GM12878 (cell line): ENCODE measurements at regions not wholly inside any gene's neighbourhood (a gene's known extent, or its start where the extent isn't known, plus 50 kb on each side); places are given as distances from the start of the nearest gene placed in this dataset.

Experiments
- ATAC-seq: fragments of 200-7000 bp; cut with Tn5 transposase; 3 replicates; pipeline ENCODE4 v1.9.1; 2020; ENCODE audit warnings: mild to moderate bottlenecking, moderate library complexity
- BruUV-seq: library from RNA; stranded (reverse); fragments of 400-500 nt; replicated peaks from 2 replicates; lab custom pipeline; 2021; lab: Mats Ljungman, UMichigan
- CTCF ChIA-PET: fragments of 300-600 bp; sonication (Branson Sonifier 250); formaldehyde crosslinking; extraction: SDS; loops from one replicate; lab custom pipeline; 2021; ENCODE audit warnings: inconsistent platforms; lab: Yijun Ruan, JAX
- POLR2A ChIA-PET: fragments of 350-600 bp; formaldehyde crosslinking; extraction: SDS; loops from one replicate; lab custom pipeline; 2021; ENCODE audit warnings: inconsistent platforms; lab: Charles Lee
- RAD21 ChIA-PET: fragments of 300-600 bp; sonication (Branson Sonifier 250); formaldehyde crosslinking; loops from one replicate; lab custom pipeline; 2023; ENCODE audit warnings: antibody characterized with exemption; ENCODE audit not compliant: unreplicated experiment; lab: Charles Lee
- SMC1A ChIA-PET: fragments of 300-600 bp; sonication (Branson Sonifier 250); formaldehyde crosslinking; loops from one replicate; lab custom pipeline; 2023; ENCODE audit not compliant: unreplicated experiment, uncharacterized antibody; lab: Charles Lee
- DNase-seq: peaks from one replicate; pipeline ENCODE4 v3.0.0-alpha.2; 2011; ENCODE audit warnings: low read depth, low spot score
- FAIRE-seq: peaks from 3 replicates; lab custom pipeline; 2011; peaks lifted over from hg19 to GRCh38; lab: Jason Lieb, UNC
- H2AFZ ChIP-seq: 2 replicates; pipeline ENCODE4 v1.6.0; 2011; ENCODE audit warnings: low read depth, low read length, control low read depth; ENCODE audit not compliant: control insufficient read depth
- H3K27ac ChIP-seq: 2 replicates; pipeline ENCODE4 v1.5.1; 2011; ENCODE audit warnings: control low read depth; ENCODE audit not compliant: control insufficient read depth, insufficient read depth
- H3K27me3 ChIP-seq, 2 experiments: replicated peaks in 1 of 2; 2 replicates each; pipeline versions ENCODE4 v1.6.0 to v1.6.1; 2011; ENCODE audit warnings: low read length in 1 of 2; ENCODE audit not compliant: control insufficient read depth in 2 of 2, insufficient read depth in 2 of 2
- H3K36me3 ChIP-seq, 2 experiments: 2 replicates each; pipeline ENCODE4 v1.5.1; 2011; ENCODE audit warnings: low read length in 1 of 2; ENCODE audit not compliant: control insufficient read depth in 2 of 2, insufficient read depth in 2 of 2
- H3K4me1 ChIP-seq: 2 replicates; pipeline ENCODE4 v1.6.1; 2011; ENCODE audit warnings: mild to moderate bottlenecking, low read length, moderate library complexity, mixed read lengths; ENCODE audit not compliant: control insufficient read depth, insufficient read depth
- H3K4me2 ChIP-seq: 2 replicates; pipeline ENCODE4 v1.6.0; 2011; ENCODE audit warnings: control low read depth; ENCODE audit not compliant: control insufficient read depth, insufficient read depth
- H3K4me3 ChIP-seq: fragments of 200-600 bp; sonication (generic); 2 replicates; pipeline ENCODE4 v1.5.1; 2016
- H3K79me2 ChIP-seq: 2 replicates; pipeline ENCODE4 v1.6.0; 2011; ENCODE audit warnings: low read length; ENCODE audit not compliant: control insufficient read depth, insufficient read depth
- H3K9ac ChIP-seq: 2 replicates; pipeline ENCODE4 v1.8.0; 2011; ENCODE audit warnings: low read length, control low read depth, mixed read lengths; ENCODE audit not compliant: control insufficient read depth, insufficient read depth
- H3K9me3 ChIP-seq: replicated peaks from 3 replicates; pipeline ENCODE4 v1.5.1; 2011; ENCODE audit warnings: mild to moderate bottlenecking, low read length; ENCODE audit not compliant: control insufficient read depth, insufficient read depth
- H4K20me1 ChIP-seq: 2 replicates; pipeline ENCODE4 v1.6.0; 2011; ENCODE audit not compliant: control insufficient read depth, insufficient read depth
- GABPA ChIP-seq: IDR thresholded peaks from 2 replicates; pipeline ENCODE4 v1.6.1; 2014; ENCODE audit warnings: antibody characterized with exemption, low read depth, mild to moderate bottlenecking, inconsistent platforms
- KDM1A ChIP-seq: fragments of 200-600 bp; sonication (generic); IDR thresholded peaks from 2 replicates; pipeline ENCODE4 v1.6.1; 2016; ENCODE audit warnings: borderline replicate concordance
- MTA2 ChIP-seq: fragments of 450-650 bp; IDR thresholded peaks from 2 replicates; pipeline ENCODE4 v1.6.1; 2016; ENCODE audit warnings: low read depth, mild to moderate bottlenecking, moderate library complexity
- MXI1 ChIP-seq: fragments of 150-350 bp; IDR thresholded peaks from 2 replicates; pipeline ENCODE4 v1.6.1; 2011; ENCODE audit warnings: low read depth, mild to moderate bottlenecking, inconsistent platforms, low read length, improper control_type of control experiment
- NFIC ChIP-seq: IDR thresholded peaks from 2 replicates; pipeline ENCODE4 v1.6.1; 2012; ENCODE audit warnings: low read depth, mild to moderate bottlenecking, inconsistent platforms, low read length, moderate library complexity
- WGBS: methylation state at CpG from one replicate; pipeline ENCODE4 v1.1.6; 2016; ENCODE audit warnings: low lambda C conversion rate; ENCODE audit not compliant: insufficient replicate concordance, insufficient coverage; ENCODE audit errors: missing lambda C conversion rate; 5-methylcytosine and 5-hydroxymethylcytosine counted together
- in situ Hi-C: fragments of 300-500 bp; cut with MboI; formaldehyde crosslinking; loops from 9 replicates; pipeline ENCODE4 v1.14.3; 2018; ENCODE audit warnings: mixed read lengths
- intact Hi-C: fragments of 100-400 bp; cut with micrococcal nuclease; formaldehyde crosslinking; loops from one replicate; pipeline ENCODE4 v1.14.2; 2022; ENCODE audit not compliant: unreplicated experiment
- TF ChIP-seq, protein P1 (sequence below): fragments of 450-650 bp; IDR thresholded peaks from 2 replicates; pipeline ENCODE4 v1.6.1; 2016; ENCODE audit warnings: mild to moderate bottlenecking
- TF ChIP-seq, protein P2 (sequence below): IDR thresholded peaks from 2 replicates; pipeline ENCODE4 v1.6.1; 2011; ENCODE audit warnings: low read depth, low read length, improper control_type of control experiment, borderline replicate concordance
- TF ChIP-seq, protein P3 (sequence below): fragments of 450-650 bp; IDR thresholded peaks from 2 replicates; pipeline ENCODE4 v1.6.1; 2017; ENCODE audit warnings: mild to moderate bottlenecking
- TF ChIP-seq, protein P4 (sequence below): fragments of 450-650 bp; IDR thresholded peaks from 2 replicates; pipeline ENCODE4 v1.6.1; 2017; ENCODE audit warnings: low read depth, mild to moderate bottlenecking, moderate library complexity
- TF ChIP-seq, protein P5 (sequence below): IDR thresholded peaks from 2 replicates; pipeline ENCODE4 v1.6.1; 2011; ENCODE audit warnings: borderline replicate concordance, low read depth, mild to moderate bottlenecking, moderate library complexity, low read length; ENCODE audit not compliant: insufficient read depth, poor library complexity, severe bottlenecking

DNA sequence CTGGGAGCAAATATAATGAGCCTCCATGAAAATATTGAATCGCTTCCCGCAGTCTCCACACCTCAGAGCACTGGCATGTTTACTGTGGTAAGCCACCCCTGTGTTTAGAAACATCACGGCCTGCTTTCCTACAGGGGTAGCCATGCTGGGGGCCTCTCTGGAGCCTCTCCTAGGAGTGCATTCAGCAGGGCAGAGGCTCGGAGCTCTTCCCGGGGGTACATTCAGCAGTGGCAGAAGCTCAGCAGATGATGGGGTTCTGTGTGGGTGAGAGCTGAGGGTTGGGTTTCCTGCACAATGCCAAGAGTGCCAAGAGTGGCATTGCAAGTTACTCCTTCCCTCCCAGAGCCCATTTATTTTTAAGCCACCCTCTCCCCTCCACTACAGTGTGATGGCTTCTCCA lies 386.6 kb downstream of the SEC14L1 start:
- Histone ChIP-seq H3K4me1 (no peaks in the 10 kb centered on the region), H3K36me3 (no peaks in the 10 kb centered on the region), H4K20me1 (no peaks in the 10 kb centered on the region), H3K9me3 (no peaks in the 10 kb centered on the region)
- TF ChIP-seq, protein P1, sequence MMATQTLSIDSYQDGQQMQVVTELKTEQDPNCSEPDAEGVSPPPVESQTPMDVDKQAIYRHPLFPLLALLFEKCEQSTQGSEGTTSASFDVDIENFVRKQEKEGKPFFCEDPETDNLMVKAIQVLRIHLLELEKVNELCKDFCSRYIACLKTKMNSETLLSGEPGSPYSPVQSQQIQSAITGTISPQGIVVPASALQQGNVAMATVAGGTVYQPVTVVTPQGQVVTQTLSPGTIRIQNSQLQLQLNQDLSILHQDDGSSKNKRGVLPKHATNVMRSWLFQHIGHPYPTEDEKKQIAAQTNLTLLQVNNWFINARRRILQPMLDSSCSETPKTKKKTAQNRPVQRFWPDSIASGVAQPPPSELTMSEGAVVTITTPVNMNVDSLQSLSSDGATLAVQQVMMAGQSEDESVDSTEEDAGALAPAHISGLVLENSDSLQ = no peak
- TF ChIP-seq, protein P2, sequence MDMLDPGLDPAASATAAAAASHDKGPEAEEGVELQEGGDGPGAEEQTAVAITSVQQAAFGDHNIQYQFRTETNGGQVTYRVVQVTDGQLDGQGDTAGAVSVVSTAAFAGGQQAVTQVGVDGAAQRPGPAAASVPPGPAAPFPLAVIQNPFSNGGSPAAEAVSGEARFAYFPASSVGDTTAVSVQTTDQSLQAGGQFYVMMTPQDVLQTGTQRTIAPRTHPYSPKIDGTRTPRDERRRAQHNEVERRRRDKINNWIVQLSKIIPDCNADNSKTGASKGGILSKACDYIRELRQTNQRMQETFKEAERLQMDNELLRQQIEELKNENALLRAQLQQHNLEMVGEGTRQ = no peak
- TF ChIP-seq, protein P3, sequence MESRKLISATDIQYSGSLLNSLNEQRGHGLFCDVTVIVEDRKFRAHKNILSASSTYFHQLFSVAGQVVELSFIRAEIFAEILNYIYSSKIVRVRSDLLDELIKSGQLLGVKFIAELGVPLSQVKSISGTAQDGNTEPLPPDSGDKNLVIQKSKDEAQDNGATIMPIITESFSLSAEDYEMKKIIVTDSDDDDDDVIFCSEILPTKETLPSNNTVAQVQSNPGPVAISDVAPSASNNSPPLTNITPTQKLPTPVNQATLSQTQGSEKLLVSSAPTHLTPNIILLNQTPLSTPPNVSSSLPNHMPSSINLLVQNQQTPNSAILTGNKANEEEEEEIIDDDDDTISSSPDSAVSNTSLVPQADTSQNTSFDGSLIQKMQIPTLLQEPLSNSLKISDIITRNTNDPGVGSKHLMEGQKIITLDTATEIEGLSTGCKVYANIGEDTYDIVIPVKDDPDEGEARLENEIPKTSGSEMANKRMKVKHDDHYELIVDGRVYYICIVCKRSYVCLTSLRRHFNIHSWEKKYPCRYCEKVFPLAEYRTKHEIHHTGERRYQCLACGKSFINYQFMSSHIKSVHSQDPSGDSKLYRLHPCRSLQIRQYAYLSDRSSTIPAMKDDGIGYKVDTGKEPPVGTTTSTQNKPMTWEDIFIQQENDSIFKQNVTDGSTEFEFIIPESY = no peak
- TF ChIP-seq MTA2 = no peak
- TF ChIP-seq GABPA = no peak
- TF ChIP-seq, protein P4, sequence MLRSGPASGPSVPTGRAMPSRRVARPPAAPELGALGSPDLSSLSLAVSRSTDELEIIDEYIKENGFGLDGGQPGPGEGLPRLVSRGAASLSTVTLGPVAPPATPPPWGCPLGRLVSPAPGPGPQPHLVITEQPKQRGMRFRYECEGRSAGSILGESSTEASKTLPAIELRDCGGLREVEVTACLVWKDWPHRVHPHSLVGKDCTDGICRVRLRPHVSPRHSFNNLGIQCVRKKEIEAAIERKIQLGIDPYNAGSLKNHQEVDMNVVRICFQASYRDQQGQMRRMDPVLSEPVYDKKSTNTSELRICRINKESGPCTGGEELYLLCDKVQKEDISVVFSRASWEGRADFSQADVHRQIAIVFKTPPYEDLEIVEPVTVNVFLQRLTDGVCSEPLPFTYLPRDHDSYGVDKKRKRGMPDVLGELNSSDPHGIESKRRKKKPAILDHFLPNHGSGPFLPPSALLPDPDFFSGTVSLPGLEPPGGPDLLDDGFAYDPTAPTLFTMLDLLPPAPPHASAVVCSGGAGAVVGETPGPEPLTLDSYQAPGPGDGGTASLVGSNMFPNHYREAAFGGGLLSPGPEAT = no peak
- no peak for TF ChIP-seq MXI1
- TF ChIP-seq, protein P5, sequence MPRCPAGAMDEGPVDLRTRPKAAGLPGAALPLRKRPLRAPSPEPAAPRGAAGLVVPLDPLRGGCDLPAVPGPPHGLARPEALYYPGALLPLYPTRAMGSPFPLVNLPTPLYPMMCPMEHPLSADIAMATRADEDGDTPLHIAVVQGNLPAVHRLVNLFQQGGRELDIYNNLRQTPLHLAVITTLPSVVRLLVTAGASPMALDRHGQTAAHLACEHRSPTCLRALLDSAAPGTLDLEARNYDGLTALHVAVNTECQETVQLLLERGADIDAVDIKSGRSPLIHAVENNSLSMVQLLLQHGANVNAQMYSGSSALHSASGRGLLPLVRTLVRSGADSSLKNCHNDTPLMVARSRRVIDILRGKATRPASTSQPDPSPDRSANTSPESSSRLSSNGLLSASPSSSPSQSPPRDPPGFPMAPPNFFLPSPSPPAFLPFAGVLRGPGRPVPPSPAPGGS = no peak
- no peak for TF ChIP-seq KDM1A
- no peak for TF ChIP-seq NFIC
- TF ChIP-seq, all 136 proteins: peak for 0
- no peak for ATAC-seq
- Histone ChIP-seq H3K4me2 (no peak overlapping the region), H3K9ac (no peak overlapping the region), H2AFZ (no peak overlapping the region), H3K27me3 (peaks cover 5% of the 10 kb centered on the region in 2 experiments), H3K79me2 (no peaks in the 10 kb centered on the region), H3K27ac (no peak overlapping the region), H3K4me3 (no peak overlapping the region)
- DNase-seq = no peak
- ChIA-PET RAD21 (no interaction called here), SMC1A (interaction anchor here (1.0 kb wide), 1 partner anchor 11 kb away, joined by 3 read pairs; no protein-coding TSS in a partner anchor), CTCF (no interaction called here), POLR2A (no interaction called here)
- intact Hi-C loops (no loop called here), in situ Hi-C loops (no loop called here)
- no peak for FAIRE-seq
- 48% methylated on average over 5 of the region's 5 CpGs for WGBS
- BruUV-seq = no TSS peak
